ENCODE measurements at regions not wholly inside any gene's neighbourhood (a gene's known extent, or its start where the extent isn't known, plus 50 kb on each side); places are given as distances from the start of the nearest gene placed in this dataset.

- H3K9me3 ChIP-seq (ENCODE audit: low read depth, low read length) = no peaks in the 10 kb centered on the region
- no peaks in the 10 kb centered on the region for H3K36me3 ChIP-seq (ENCODE audit: insufficient read depth, low read length)
- no peak overlapping the region for H2AFZ ChIP-seq (ENCODE audit: low read length)
- no peaks in the 10 kb centered on the region for H3K79me2 ChIP-seq (ENCODE audit: insufficient read depth, low read length)
- H4K20me1 ChIP-seq (ENCODE audit: insufficient read depth, low read length) = no peaks in the 10 kb centered on the region
- H3K27ac ChIP-seq (ENCODE audit: low read depth, low read length) = no peak overlapping the region
- TF ChIP-seq CTCF (IDR thresholded peaks at IDR 0.05; ENCODE audit: extremely low read depth, low read depth, low read length) = no peak
- H3K4me2 ChIP-seq (ENCODE audit: insufficient read depth, low read length) = no peak overlapping the region
- no peak overlapping the region for H3K4me3 ChIP-seq (ENCODE audit: insufficient read depth, low read length)
- DNase-seq (ENCODE audit: insufficient read length, low spot score, missing footprints) = no peak
- no peaks in the 10 kb centered on the region for H3K27me3 ChIP-seq (ENCODE audit: insufficient read depth, low read length)
- no peaks in the 10 kb centered on the region for H3K4me1 ChIP-seq (ENCODE audit: insufficient read depth, low read length)
Measured at GRCh38 chr2:39542523-39542922, 105.4 kb upstream of the MAP4K3 start.

- Histone ChIP-seq H3K27ac (ENCODE audit: low read depth, low read length) (no peak overlapping the region), H3K4me3 (ENCODE audit: insufficient read depth, low read length) (no peak overlapping the region), H3K4me2 (ENCODE audit: insufficient read depth, low read length) (no peak overlapping the region), H3K36me3 (ENCODE audit: insufficient read depth, low read length) (no peaks in the 10 kb centered on the region), H2AFZ (ENCODE audit: low read length) (no peak overlapping the region), H4K20me1 (ENCODE audit: insufficient read depth, low read length) (no peaks in the 10 kb centered on the region), H3K27me3 (ENCODE audit: insufficient read depth, low read length) (no peaks in the 10 kb centered on the region), H3K4me1 (ENCODE audit: insufficient read depth, low read length) (peaks cover 5% of the 10 kb centered on the region), H3K9me3 (ENCODE audit: low read depth, low read length) (no peaks in the 10 kb centered on the region), H3K79me2 (ENCODE audit: insufficient read depth, low read length) (no peaks in the 10 kb centered on the region)
- no peak for DNase-seq (ENCODE audit: insufficient read length, low spot score, missing footprints)
- TF ChIP-seq CTCF (IDR thresholded peaks at IDR 0.05; ENCODE audit: extremely low read depth, low read depth, low read length) = no peak
Measured at GRCh38 chr2:39545957-39546356, 108.9 kb upstream of the MAP4K3 start.

- Histone ChIP-seq H4K20me1 (ENCODE audit: insufficient read depth, low read length) (no peaks in the 10 kb centered on the region), H3K9me3 (ENCODE audit: low read depth, low read length) (no peaks in the 10 kb centered on the region), H3K4me3 (ENCODE audit: insufficient read depth, low read length) (no peak overlapping the region), H3K4me1 (ENCODE audit: insufficient read depth, low read length) (peaks cover 7% of the 10 kb centered on the region), H3K36me3 (ENCODE audit: insufficient read depth, low read length) (no peaks in the 10 kb centered on the region), H3K27me3 (ENCODE audit: insufficient read depth, low read length) (no peaks in the 10 kb centered on the region), H2AFZ (ENCODE audit: low read length) (no peak overlapping the region), H3K27ac (ENCODE audit: low read depth, low read length) (no peak overlapping the region), H3K79me2 (ENCODE audit: insufficient read depth, low read length) (no peaks in the 10 kb centered on the region), H3K4me2 (ENCODE audit: insufficient read depth, low read length) (no peak overlapping the region)
- no peak for TF ChIP-seq CTCF (IDR thresholded peaks at IDR 0.05; ENCODE audit: extremely low read depth, low read depth, low read length)
- DNase-seq (ENCODE audit: insufficient read length, low spot score, missing footprints) = no peak
Measured at GRCh38 chr2:39546409-39546808, 109.3 kb upstream of the MAP4K3 start.

- H3K27ac ChIP-seq (ENCODE audit: low read depth, low read length) = no peak overlapping the region
- no peak for DNase-seq (ENCODE audit: insufficient read length, low spot score, missing footprints)
- no peaks in the 10 kb centered on the region for H3K36me3 ChIP-seq (ENCODE audit: insufficient read depth, low read length)
- H3K4me3 ChIP-seq (ENCODE audit: insufficient read depth, low read length) = no peak overlapping the region
- no peak overlapping the region for H3K4me2 ChIP-seq (ENCODE audit: insufficient read depth, low read length)
- no peaks in the 10 kb centered on the region for H3K27me3 ChIP-seq (ENCODE audit: insufficient read depth, low read length)
- peaks cover 7% of the 10 kb centered on the region for H3K4me1 ChIP-seq (ENCODE audit: insufficient read depth, low read length)
- no peaks in the 10 kb centered on the region for H4K20me1 ChIP-seq (ENCODE audit: insufficient read depth, low read length)
- no peak for TF ChIP-seq CTCF (IDR thresholded peaks at IDR 0.05; ENCODE audit: extremely low read depth, low read depth, low read length)
- no peaks in the 10 kb centered on the region for H3K79me2 ChIP-seq (ENCODE audit: insufficient read depth, low read length)
- no peak overlapping the region for H2AFZ ChIP-seq (ENCODE audit: low read length)
- H3K9me3 ChIP-seq (ENCODE audit: low read depth, low read length) = no peaks in the 10 kb centered on the region
Measured at GRCh38 chr2:39546937-39547336, 109.9 kb upstream of the MAP4K3 start.
